Activated CD4-positive, CD25-positive, alpha-beta regulatory T cell treated with anti-CD3 and anti-CD28 coated beads, Interleukin-2, amount 50 U/mL, for 24 hours (primary cell): ENCODE measurements at regions not wholly inside any gene's neighbourhood (a gene's known extent, or its start where the extent isn't known, plus 50 kb on each side); places are given as distances from the start of the nearest gene placed in this dataset.
"Not testable (repeated sequence)": the region's sequence is repeated elsewhere in the genome, so short reads cannot be mapped to it uniquely, and the experiment has no call there.

Experiments used
- ATAC-seq, 2 donors: fragments of 150-1000 bp; cut with Tn5 transposase; one replicate each; pipeline ENCODE4 v1.10.0; 2021; ENCODE audit warnings: mild to moderate bottlenecking in 1 of 2, moderate library complexity in 1 of 2

- ATAC-seq = no peak
These were observed 379.5 kb upstream of the GJE1 start for GRCh38 chr6:141753180-141753579.

GRCh38 chr6:141752677-141753076 lies 380.0 kb upstream of the GJE1 start:
- ATAC-seq = no peak

- ATAC-seq = not testable (repeated sequence)
These were observed 386.4 kb upstream of the GJE1 start for GRCh38 chr6:141746324-141746723.

- ATAC-seq = no peak
These were observed 387.8 kb upstream of the GJE1 start for GRCh38 chr6:141744971-141745370.

- ATAC-seq = no peak
These were observed 388.4 kb upstream of the GJE1 start for GRCh38 chr6:141744194-141744925.

GRCh38 chr6:141736104-141736503 lies 396.6 kb upstream of the GJE1 start:
- no peak for ATAC-seq

- ATAC-seq = no peak
These were observed 397.6 kb upstream of the GJE1 start for GRCh38 chr6:141735126-141735525.

- no peak for ATAC-seq
These were observed 398.5 kb upstream of the GJE1 start for GRCh38 chr6:141734071-141734840.

GRCh38 chr6:141729146-141729545 lies 403.6 kb upstream of the GJE1 start:
- no peak for ATAC-seq

GRCh38 chr6:141728330-141728729 lies 404.4 kb upstream of the GJE1 start:
- ATAC-seq = no peak

GRCh38 chr6:141726248-141726647 lies 406.5 kb upstream of the GJE1 start:
- ATAC-seq = no peak

- no peak for ATAC-seq
These were observed 408.0 kb upstream of the GJE1 start for GRCh38 chr6:141724731-141725130.

- ATAC-seq = no peak
These were observed 413.2 kb upstream of the GJE1 start for GRCh38 chr6:141719476-141719875.

- ATAC-seq = no peak
These were observed 427.3 kb upstream of the GJE1 start for GRCh38 chr6:141705431-141705830.

- ATAC-seq = no peak
These were observed 428.6 kb upstream of the GJE1 start for GRCh38 chr6:141704151-141704550.

- ATAC-seq = no peak
These were observed 431.0 kb upstream of the GJE1 start for GRCh38 chr6:141701732-141702131.

- no peak for ATAC-seq
These were observed 431.9 kb upstream of the GJE1 start for GRCh38 chr6:141700819-141701218.

GRCh38 chr6:141688916-141689315 lies 443.8 kb upstream of the GJE1 start:
- ATAC-seq = no peak

- ATAC-seq = no peak
These were observed 447.3 kb upstream of the GJE1 start for GRCh38 chr6:141685416-141685815.

- ATAC-seq = no peak
These were observed 450.3 kb upstream of the GJE1 start for GRCh38 chr6:141682391-141682790.

GRCh38 chr6:141677598-141678211 lies 455.0 kb upstream of the GJE1 start:
- ATAC-seq = no peak

- no peak for ATAC-seq
These were observed 456.8 kb upstream of the GJE1 start for GRCh38 chr6:141675957-141676356.

- ATAC-seq = no peak
These were observed 463.6 kb upstream of the GJE1 start for GRCh38 chr6:141669141-141669540.
